Prostate gland (tissue), 2 donors: ENCODE measurements at regions not wholly inside any gene's neighbourhood (a gene's known extent, or its start where the extent isn't known, plus 50 kb on each side); places are given as distances from the start of the nearest gene placed in this dataset.

ENCODE experiments used
- POLR2A ChIP-seq: fragments of 450-650 bp; IDR thresholded peaks from one replicate; pipeline ENCODE4 v1.6.1; 2016; ENCODE audit warnings: antibody characterized with exemption, mild to moderate bottlenecking
- TF ChIP-seq, protein P1 (sequence below), 4 experiments: fragments of 200-600 bp in 2 of 4; fragments of 450-650 bp in 2 of 4; sonication (generic) in 2 of 4; IDR thresholded peaks; 1 replicate in 3 of 4; 2 replicates in 1 of 4; pipeline ENCODE4 v1.5.1; 2016 to 2019; ENCODE audit warnings: antibody characterized with exemption in 4 of 4, mild to moderate bottlenecking in 2 of 4, moderate library complexity in 2 of 4

DNA sequence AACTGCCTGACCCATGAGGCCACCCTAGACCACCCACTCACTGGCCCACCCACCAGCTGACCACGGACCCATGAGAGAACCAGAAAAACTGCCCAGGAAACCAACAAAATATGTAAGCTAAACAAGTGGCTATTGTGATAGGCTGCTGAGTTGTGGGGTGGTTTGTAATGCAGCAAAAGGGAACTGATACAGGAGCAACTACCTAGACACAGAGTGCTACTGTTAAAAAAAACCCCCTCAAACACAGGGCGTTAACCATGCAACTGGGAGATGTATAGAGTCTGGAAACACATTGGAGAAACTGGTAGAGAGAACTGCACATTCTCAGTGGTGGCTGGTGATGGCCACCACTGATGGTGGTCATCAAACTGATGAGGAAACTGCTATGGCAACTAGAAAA lies 206.3 kb upstream of the GYPC start:
- TF ChIP-seq, protein P1, sequence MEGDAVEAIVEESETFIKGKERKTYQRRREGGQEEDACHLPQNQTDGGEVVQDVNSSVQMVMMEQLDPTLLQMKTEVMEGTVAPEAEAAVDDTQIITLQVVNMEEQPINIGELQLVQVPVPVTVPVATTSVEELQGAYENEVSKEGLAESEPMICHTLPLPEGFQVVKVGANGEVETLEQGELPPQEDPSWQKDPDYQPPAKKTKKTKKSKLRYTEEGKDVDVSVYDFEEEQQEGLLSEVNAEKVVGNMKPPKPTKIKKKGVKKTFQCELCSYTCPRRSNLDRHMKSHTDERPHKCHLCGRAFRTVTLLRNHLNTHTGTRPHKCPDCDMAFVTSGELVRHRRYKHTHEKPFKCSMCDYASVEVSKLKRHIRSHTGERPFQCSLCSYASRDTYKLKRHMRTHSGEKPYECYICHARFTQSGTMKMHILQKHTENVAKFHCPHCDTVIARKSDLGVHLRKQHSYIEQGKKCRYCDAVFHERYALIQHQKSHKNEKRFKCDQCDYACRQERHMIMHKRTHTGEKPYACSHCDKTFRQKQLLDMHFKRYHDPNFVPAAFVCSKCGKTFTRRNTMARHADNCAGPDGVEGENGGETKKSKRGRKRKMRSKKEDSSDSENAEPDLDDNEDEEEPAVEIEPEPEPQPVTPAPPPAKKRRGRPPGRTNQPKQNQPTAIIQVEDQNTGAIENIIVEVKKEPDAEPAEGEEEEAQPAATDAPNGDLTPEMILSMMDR (IDR thresholded peaks at IDR 0.05), result no peak
- no peak for TF ChIP-seq POLR2A
